H1 (cell line): ENCODE measurements at regions not wholly inside any gene's neighbourhood (a gene's known extent, or its start where the extent isn't known, plus 50 kb on each side); places are given as distances from the start of the nearest gene placed in this dataset.

Experiments used
- CTCF ChIA-PET: fragments of 300-600 bp; sonication (Branson Sonifier 250); formaldehyde crosslinking; loops from one replicate; lab custom pipeline; 2021; ENCODE audit not compliant: partially characterized antibody; lab: Charles Lee
- POLR2A ChIA-PET: fragments of 300-600 bp; sonication (Branson Sonifier 250); formaldehyde crosslinking; loops from one replicate; lab custom pipeline; 2021; ENCODE audit warnings: inconsistent platforms; ENCODE audit not compliant: partially characterized antibody; lab: Charles Lee
- DNase-seq, 2 experiments: peaks; one replicate each; pipeline versions ENCODE4 v3.0.0 to v3.0.0-alpha.2; 2010 to 2022; ENCODE audit warnings: low spot score in 2 of 2, low read depth in 1 of 2, mixed read lengths in 1 of 2
- FAIRE-seq: peaks from 2 replicates; lab custom pipeline; 2011; peaks lifted over from hg19 to GRCh38; lab: Jason Lieb, UNC
- H2AFZ ChIP-seq: 2 replicates; pipeline ENCODE4 v1.8.1; 2012; ENCODE audit warnings: low read length, inconsistent platforms
- H2AK5ac ChIP-seq: 2 replicates; pipeline ENCODE4 v1.6.1; 2013; ENCODE audit warnings: low read depth, low read length
- H2BK120ac ChIP-seq: replicated peaks from 2 replicates; pipeline ENCODE3; 2013; ENCODE audit warnings: low read depth, low read length, inconsistent platforms
- H2BK12ac ChIP-seq: 2 replicates; pipeline ENCODE4 v1.6.1; 2013; ENCODE audit warnings: low read depth, low read length
- H2BK15ac ChIP-seq: 2 replicates; pipeline ENCODE4 v1.6.1; 2013; ENCODE audit warnings: low read length
- H2BK20ac ChIP-seq: 2 replicates; pipeline ENCODE4 v1.6.1; 2013; ENCODE audit warnings: low read length
- H2BK5ac ChIP-seq: 2 replicates; pipeline ENCODE4 v1.6.1; 2013; ENCODE audit warnings: low read depth, low read length
- H3K14ac ChIP-seq: 2 replicates; pipeline ENCODE4 v1.6.1; 2013; ENCODE audit warnings: inconsistent platforms; ENCODE audit not compliant: insufficient read length
- H3K18ac ChIP-seq: 2 replicates; pipeline ENCODE4 v1.6.1; 2013; ENCODE audit warnings: low read length; ENCODE audit errors: extremely low read depth
- H3K23ac ChIP-seq: 2 replicates; pipeline ENCODE4 v1.6.1; 2013; ENCODE audit warnings: inconsistent platforms; ENCODE audit not compliant: insufficient read length
- H3K23me2 ChIP-seq: 2 replicates; pipeline ENCODE4 v1.6.1; 2013; ENCODE audit warnings: low read depth, low read length
- H3K27ac ChIP-seq: 2 replicates; pipeline ENCODE4 v1.6.1; 2011; ENCODE audit warnings: low read depth, low read length, inconsistent platforms
- H3K27me3 ChIP-seq, 4 experiments: replicated peaks in 1 of 4; 1 replicate in 1 of 4; 2 replicates in 3 of 4; pipeline versions ENCODE4 v1.6.1 to v1.8.1; 2011 to 2013; ENCODE audit warnings: low read length in 3 of 4, mild to moderate bottlenecking in 3 of 4, inconsistent platforms in 2 of 4, mixed read lengths in 2 of 4, moderate library complexity in 1 of 4; ENCODE audit not compliant: control insufficient read depth in 3 of 4, insufficient read depth in 3 of 4; ENCODE audit errors: extremely low read depth in 1 of 4
- H3K36me3 ChIP-seq, 4 experiments: 2 replicates each; pipeline versions ENCODE4 v1.6.1 to v1.8.1; 2011 to 2013; ENCODE audit warnings: mild to moderate bottlenecking in 4 of 4, low read length in 3 of 4, moderate library complexity in 2 of 4, control low read depth in 1 of 4, inconsistent platforms in 1 of 4; ENCODE audit not compliant: insufficient read depth in 4 of 4, control insufficient read depth in 2 of 4
- H3K4ac ChIP-seq: replicated peaks from 2 replicates; pipeline ENCODE3; 2013; ENCODE audit warnings: low read length, low read depth, mixed read lengths, inconsistent platforms; ENCODE audit not compliant: insufficient read length
- H3K4me1 ChIP-seq, 4 experiments: replicated peaks in 1 of 4; 1 replicate in 1 of 4; 2 replicates in 3 of 4; pipeline versions ENCODE4 v1.6.1 to v1.8.1; 2011 to 2013; ENCODE audit warnings: low read length in 3 of 4, inconsistent platforms in 2 of 4, mixed read lengths in 1 of 4; ENCODE audit not compliant: insufficient read depth in 4 of 4, control insufficient read depth in 3 of 4
- H3K4me2 ChIP-seq, 2 experiments: 2 replicates each; pipeline versions ENCODE4 v1.6.1 to v1.8.1; 2011 to 2013; ENCODE audit warnings: low read depth in 2 of 2, low read length in 2 of 2, control low read depth in 1 of 2, inconsistent platforms in 1 of 2, mild to moderate bottlenecking in 1 of 2; ENCODE audit not compliant: insufficient read depth in 1 of 2
- H3K4me3 ChIP-seq, 4 experiments: fragments of 200-600, 300-600 bp in 1 of 4; sonication (generic), shearing (Covaris generic), sonication (Bioruptor Twin) in 1 of 4; 2 replicates each; pipeline versions ENCODE4 v1.5.1 to v1.8.1; 2011 to 2016; ENCODE audit warnings: low read length in 4 of 4, low read depth in 3 of 4, control low read depth in 2 of 4, inconsistent platforms in 2 of 4, mild to moderate bottlenecking in 2 of 4, mixed read lengths in 1 of 4, moderate library complexity in 1 of 4; ENCODE audit not compliant: insufficient read depth in 2 of 4; ENCODE audit errors: extremely low read depth in 1 of 4
- H3K56ac ChIP-seq: replicated peaks from 2 replicates; pipeline ENCODE3; 2013; ENCODE audit warnings: low read depth, mild to moderate bottlenecking, mixed read lengths, low read length, inconsistent platforms; ENCODE audit not compliant: insufficient read length
- H3K79me1 ChIP-seq: 2 replicates; pipeline ENCODE4 v1.6.1; 2013; ENCODE audit warnings: low read depth, low read length, control low read depth
- H3K79me2 ChIP-seq, 2 experiments: 2 replicates each; pipeline versions ENCODE4 v1.6.1 to v1.8.1; 2012 to 2013; ENCODE audit warnings: low read length in 2 of 2, mild to moderate bottlenecking in 2 of 2, inconsistent platforms in 1 of 2; ENCODE audit not compliant: insufficient read depth in 2 of 2, control insufficient read depth in 1 of 2
- H3K9ac ChIP-seq, 4 experiments: replicated peaks in 1 of 4; 1 replicate in 1 of 4; 2 replicates in 3 of 4; pipeline versions ENCODE4 v1.6.1 to v1.8.1; 2011 to 2013; ENCODE audit warnings: low read depth in 3 of 4, low read length in 3 of 4, control low read depth in 2 of 4, mild to moderate bottlenecking in 2 of 4, moderate library complexity in 2 of 4, inconsistent platforms in 1 of 4; ENCODE audit errors: extremely low read depth in 1 of 4
- H3K9me3 ChIP-seq, 2 experiments: 2 replicates each; pipeline versions ENCODE4 v1.6.1 to v1.8.1; 2012 to 2013; ENCODE audit warnings: mild to moderate bottlenecking in 2 of 2, moderate library complexity in 2 of 2, control low read depth in 1 of 2, inconsistent platforms in 1 of 2, low read depth in 1 of 2, low read length in 1 of 2, mixed read lengths in 1 of 2; ENCODE audit not compliant: insufficient read depth in 2 of 2
- H4K20me1 ChIP-seq, 2 experiments: replicated peaks in 1 of 2; 2 replicates each; pipeline versions ENCODE3 to v1.8.1; 2011 to 2013; ENCODE audit warnings: inconsistent platforms in 2 of 2, low read length in 2 of 2, mild to moderate bottlenecking in 1 of 2; ENCODE audit not compliant: insufficient read depth in 2 of 2, control insufficient read depth in 1 of 2
- H4K5ac ChIP-seq: 2 replicates; pipeline ENCODE4 v1.6.1; 2013; ENCODE audit warnings: low read length, low read depth, mixed read lengths, inconsistent platforms; ENCODE audit not compliant: insufficient read length
- H4K8ac ChIP-seq: 2 replicates; pipeline ENCODE4 v1.8.0; 2013; ENCODE audit warnings: mild to moderate bottlenecking, moderate library complexity, low read length, inconsistent platforms; ENCODE audit not compliant: insufficient read depth; ENCODE audit errors: extremely low read depth
- H4K91ac ChIP-seq: replicated peaks from 2 replicates; pipeline ENCODE3; 2013; ENCODE audit warnings: low read length, mixed read lengths, inconsistent platforms; ENCODE audit not compliant: insufficient read length
- ASH2L ChIP-seq: fragments of 200-600, 300-600 bp; sonication (generic); IDR thresholded peaks from one replicate; pipeline ENCODE4 v1.7.1; 2017; ENCODE audit warnings: low read length
- CREB1 ChIP-seq: IDR thresholded peaks from 2 replicates; pipeline ENCODE4 v1.6.1; 2012; ENCODE audit warnings: inconsistent platforms
- EP300 ChIP-seq, 2 experiments: IDR thresholded peaks; 1 replicate in 1 of 2; 2 replicates in 1 of 2; pipeline ENCODE4 v1.6.1; 2011 to 2012; ENCODE audit warnings: low read depth in 2 of 2, low read length in 2 of 2, mild to moderate bottlenecking in 2 of 2, borderline replicate concordance in 1 of 2, inconsistent platforms in 1 of 2, moderate library complexity in 1 of 2
- GABPA ChIP-seq: IDR thresholded peaks from 2 replicates; pipeline ENCODE4 v1.6.1; 2011; ENCODE audit warnings: mild to moderate bottlenecking, low read length, moderate library complexity, borderline replicate concordance; ENCODE audit not compliant: insufficient read depth
- PHF8 ChIP-seq: fragments of 200-600 bp; sonication (generic); conservative IDR thresholded peaks from 2 replicates; pipeline ENCODE4 v1.7.1; 2012; ENCODE audit warnings: low read depth, mild to moderate bottlenecking, inconsistent platforms, low read length, moderate library complexity
- POU5F1 ChIP-seq: IDR thresholded peaks from 2 replicates; pipeline ENCODE4 v1.6.1; 2011; ENCODE audit warnings: low read depth, mild to moderate bottlenecking, low read length, moderate library complexity
- SIRT6 ChIP-seq: IDR thresholded peaks from one replicate; pipeline ENCODE4 v1.7.1; 2012; ENCODE audit warnings: low read length, inconsistent platforms
- SP1 ChIP-seq: IDR thresholded peaks from 2 replicates; pipeline ENCODE4 v1.6.1; 2011; ENCODE audit warnings: low read depth, low read length
- SRF ChIP-seq: IDR thresholded peaks from 2 replicates; pipeline ENCODE4 v1.6.1; 2011; ENCODE audit warnings: mild to moderate bottlenecking, low read depth, low read length, moderate library complexity
- SUZ12 ChIP-seq: fragments of 200-600 bp; sonication (generic); IDR thresholded peaks from 2 replicates; pipeline ENCODE4 v1.6.1; 2012; ENCODE audit warnings: mild to moderate bottlenecking, inconsistent platforms, low read length, moderate library complexity, mixed read lengths
- YY1 ChIP-seq: IDR thresholded peaks from 2 replicates; pipeline ENCODE4 v1.6.1; 2011; ENCODE audit warnings: low read depth, mild to moderate bottlenecking, low read length
- ZNF274 ChIP-seq: IDR thresholded peaks from 2 replicates; pipeline ENCODE4 v1.7.0; 2012; ENCODE audit warnings: low read length, borderline replicate concordance; ENCODE audit errors: extremely low read depth
- WGBS, 2 experiments: shearing (Covaris generic) in 1 of 2; methylation state at CpG; one replicate each; pipeline versions ENCODE4 v1.1.6 to v1.1.7; 2013 to 2015; ENCODE audit warnings: low lambda C conversion rate in 2 of 2, mixed read lengths in 2 of 2, inconsistent platforms in 1 of 2, low coverage in 1 of 2, missing lambda C conversion rate in 1 of 2; ENCODE audit not compliant: insufficient replicate concordance in 2 of 2, insufficient coverage in 1 of 2, insufficient read length in 1 of 2; ENCODE audit errors: extremely low coverage in 1 of 2, missing lambda C conversion rate in 1 of 2; 5-methylcytosine and 5-hydroxymethylcytosine counted together
- TF ChIP-seq, protein P1 (sequence below): IDR thresholded peaks from 2 replicates; pipeline ENCODE4 v1.6.1; 2012; ENCODE audit warnings: inconsistent platforms

DNA sequence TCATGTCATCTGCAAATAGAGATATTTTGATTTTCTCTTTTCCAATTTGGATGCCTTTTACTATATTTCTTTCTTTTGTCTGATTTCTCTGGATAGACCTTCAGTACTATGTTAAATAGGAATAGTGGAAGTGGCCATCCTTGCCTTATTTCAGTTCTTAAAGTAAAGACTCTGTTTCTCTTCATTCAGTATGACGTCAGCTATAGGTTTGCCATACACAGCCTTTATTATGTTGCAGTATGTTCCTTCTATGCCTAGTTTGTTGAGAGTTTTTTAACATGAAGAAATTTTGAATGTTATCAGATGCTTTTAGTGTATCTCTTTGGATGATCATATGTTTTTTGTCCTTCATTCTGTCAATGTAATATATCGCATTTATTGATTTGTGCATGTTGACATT, 566.7 kb upstream of the ROBO1 start:
- Histone ChIP-seq H3K9ac (no peak overlapping the region), H2BK120ac (no peak overlapping the region), H3K14ac (no peak overlapping the region), H3K27ac (no peak overlapping the region), H3K9me3 (no peaks in the 10 kb centered on the region), H2BK12ac (no peak overlapping the region), H4K8ac (no peak overlapping the region), H3K23ac (no peak overlapping the region), H3K18ac (no peak overlapping the region), H3K23me2 (no peaks in the 10 kb centered on the region), H3K4ac (no peak overlapping the region), H2BK15ac (no peak overlapping the region), H2BK20ac (no peak overlapping the region), H3K36me3 (no peaks in the 10 kb centered on the region), H4K91ac (no peak overlapping the region), H3K79me2 (no peaks in the 10 kb centered on the region), H2AK5ac (no peak overlapping the region), H2AFZ (no peak overlapping the region), H3K79me1 (no peaks in the 10 kb centered on the region; the same call in 1 of the 2 replicates), H3K56ac (no peak overlapping the region), H4K20me1 (no peaks in the 10 kb centered on the region), H4K5ac (no peak overlapping the region), H3K4me1 (no peaks in the 10 kb centered on the region), H2BK5ac (no peak overlapping the region), H3K27me3 (no peaks in the 10 kb centered on the region), H3K4me2 (no peak overlapping the region), H3K4me3 (no peak overlapping the region)
- FAIRE-seq (no peak), DNase-seq (no peak)
- 97% methylated on average over 2 of the region's 2 CpGs; no CpG with 5 or more reads in 1 of the 2 experiments for WGBS, 2 experiments
- TF ChIP-seq, protein P1, sequence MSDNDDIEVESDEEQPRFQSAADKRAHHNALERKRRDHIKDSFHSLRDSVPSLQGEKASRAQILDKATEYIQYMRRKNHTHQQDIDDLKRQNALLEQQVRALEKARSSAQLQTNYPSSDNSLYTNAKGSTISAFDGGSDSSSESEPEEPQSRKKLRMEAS, result no peak
- TF ChIP-seq EP300 (IDR thresholded peaks at IDR 0.05; ENCODE audit: borderline replicate concordance in 1 of 2, low read depth in 2 of 2, low read length in 2 of 2) (no peak), SP1 (no peak), ASH2L (no peak), YY1 (no peak), GABPA (no peak), SIRT6 (no peak), PHF8 (no peak), SUZ12 (no peak), ZNF274 (no peak), SRF (no peak), CREB1 (no peak), POU5F1 (no peak)
- ChIA-PET POLR2A (no interaction called here), CTCF (no interaction called here)
